ENCODE measurements at regions not wholly inside any gene's neighbourhood (a gene's known extent, or its start where the extent isn't known, plus 50 kb on each side); places are given as distances from the start of the nearest gene placed in this dataset.

GRCh38 chr14:56964895-56965294 lies 154.6 kb upstream of the OTX2 start (continued):
- no peak for TF ChIP-seq ZNF449 (tag by site-specific recombination; IDR thresholded peaks at IDR 0.05)

- Histone ChIP-seq H3K9me3 (ENCODE audit: control insufficient read depth, insufficient read depth, low read depth, low read length) (no peaks in the 10 kb centered on the region), H3K4me3 (ENCODE audit: low read depth, low read length) (no peak overlapping the region), H3K4me1 (ENCODE audit: control insufficient read depth, insufficient read depth, low read length) (no peaks in the 10 kb centered on the region), H3K27ac (ENCODE audit: extremely low read depth, low read depth, low read length) (no peak overlapping the region), H3K36me3 (ENCODE audit: control insufficient read depth in 2 of 2, insufficient read depth in 1 of 2, low read length in 2 of 2) (no peaks in the 10 kb centered on the region)
- ChIA-PET POLR2A (no interaction called here), CTCF (interaction anchor here (0.6 kb wide), 1 partner anchor 232 kb away, joined by 3 read pairs; no protein-coding TSS in a partner anchor)
- no peak for TF ChIP-seq ZNF280C (tag by site-specific recombination; IDR thresholded peaks at IDR 0.05)
- no peak for TF ChIP-seq ZNF585B (tag by site-specific recombination; IDR thresholded peaks at IDR 0.05)
- TF ChIP-seq ZFP37 (tag by site-specific recombination; IDR thresholded peaks at IDR 0.05) = no peak
- no peak for TF ChIP-seq GLIS2 (tag by site-specific recombination; IDR thresholded peaks at IDR 0.05)
- TF ChIP-seq KLF7 (tag by site-specific recombination; IDR thresholded peaks at IDR 0.05; ENCODE audit: borderline replicate concordance) = no peak
- no peak for TF ChIP-seq ZNF600 (tag by site-specific recombination; IDR thresholded peaks at IDR 0.05)
Measured at GRCh38 chr14:56963381-56963780, 153.1 kb upstream of the OTX2 start.

GRCh38 chr14:56962444-56963080 lies 152.3 kb upstream of the OTX2 start:
- H3K36me3 ChIP-seq (ENCODE audit: control insufficient read depth in 2 of 2, insufficient read depth in 1 of 2, low read length in 2 of 2) = no peaks in the 10 kb centered on the region
- no peak overlapping the region for H3K27ac ChIP-seq (ENCODE audit: extremely low read depth, low read depth, low read length)
- H3K9me3 ChIP-seq (ENCODE audit: control insufficient read depth, insufficient read depth, low read depth, low read length) = no peaks in the 10 kb centered on the region
- H3K4me3 ChIP-seq (ENCODE audit: low read depth, low read length) = no peak overlapping the region
- TF ChIP-seq ZBTB1 (tag by site-specific recombination; IDR thresholded peaks at IDR 0.05) = no peak
- TF ChIP-seq ZNF26 (tag by site-specific recombination; IDR thresholded peaks at IDR 0.05) = no peak
- no peak for TF ChIP-seq ZNF670 (tag by site-specific recombination; IDR thresholded peaks at IDR 0.05; ENCODE audit: low read depth)
- TF ChIP-seq ZBTB44 (tag by site-specific recombination; IDR thresholded peaks at IDR 0.05) = no peak
- no peak for TF ChIP-seq ZNF549 (tag by site-specific recombination; IDR thresholded peaks at IDR 0.05)
- no peak for TF ChIP-seq ZEB2 (tag by site-specific recombination; IDR thresholded peaks at IDR 0.05)
- TF ChIP-seq ZNF335 (tag by site-specific recombination; conservative IDR thresholded peaks at IDR 0.05) = no peak
- no peak for TF ChIP-seq SP2 (tag by site-specific recombination; IDR thresholded peaks at IDR 0.05)
- no peak for TF ChIP-seq KLF8 (tag by site-specific recombination; IDR thresholded peaks at IDR 0.05)
- no peak for TF ChIP-seq ZNF561 (tag by site-specific recombination; IDR thresholded peaks at IDR 0.05; ENCODE audit: borderline replicate concordance)
- TF ChIP-seq ZNF658 (tag by site-specific recombination; IDR thresholded peaks at IDR 0.05) = no peak
- no peak for TF ChIP-seq SALL2 (tag by site-specific recombination; IDR thresholded peaks at IDR 0.05; ENCODE audit: borderline replicate concordance)
- TF ChIP-seq ZNF121 (tag by site-specific recombination; IDR thresholded peaks at IDR 0.05) = no peak
- TF ChIP-seq ZNF10 (tag by site-specific recombination; IDR thresholded peaks at IDR 0.05) = no peak
- TF ChIP-seq ZNF747 (tag by site-specific recombination; IDR thresholded peaks at IDR 0.05) = no peak
- no peak for TF ChIP-seq ZNF211 (tag by site-specific recombination; IDR thresholded peaks at IDR 0.05; ENCODE audit: low read depth)
- TF ChIP-seq ZSCAN23 (tag by site-specific recombination; IDR thresholded peaks at IDR 0.05) = no peak
- TF ChIP-seq SP3 (tag by site-specific recombination; IDR thresholded peaks at IDR 0.05) = no peak
- ChIA-PET POLR2A (no interaction called here), CTCF (no interaction called here)
- H3K4me1 ChIP-seq (ENCODE audit: control insufficient read depth, insufficient read depth, low read length) = no peaks in the 10 kb centered on the region
